ENCODE measurements at regions not wholly inside any gene's neighbourhood (a gene's known extent, or its start where the extent isn't known, plus 50 kb on each side); places are given as distances from the start of the nearest gene placed in this dataset.

GRCh38 chr2:136059036-136059472, 58.9 kb downstream of the CXCR4 start:
- TF ChIP-seq PATZ1 (CRISPR knock-in tag; IDR thresholded peaks at IDR 0.05; ENCODE audit: borderline replicate concordance) (no peak), PRDM10 (IDR thresholded peaks at IDR 0.05; ENCODE audit: partially characterized antibody) (no peak), SMAD4 (CRISPR knock-in tag; conservative IDR thresholded peaks at IDR 0.05) (no peak), CTCF (IDR thresholded peaks at IDR 0.05 in 2 of 3, conservative IDR thresholded peaks at IDR 0.05 in 1 of 3; ENCODE audit: insufficient read depth in 2 of 3, low read depth in 1 of 3, low read length in 3 of 3) (no peak), SMAD3 (CRISPR knock-in tag; conservative IDR thresholded peaks at IDR 0.05) (no peak), ID3 (CRISPR knock-in tag; IDR thresholded peaks at IDR 0.05) (no peak), ID3 (tag; IDR thresholded peaks at IDR 0.05) (no peak), ETV1 (tag; conservative IDR thresholded peaks at IDR 0.05; ENCODE audit: low read depth) (no peak), MAX (CRISPR knock-in tag; IDR thresholded peaks at IDR 0.05) (no peak), STAG1 (CRISPR knock-in tag; IDR thresholded peaks at IDR 0.05; ENCODE audit: borderline replicate concordance) (no peak), KDM2B (CRISPR knock-in tag; IDR thresholded peaks at IDR 0.05) (no peak), ZNF76 (CRISPR knock-in tag; IDR thresholded peaks at IDR 0.05; ENCODE audit: borderline replicate concordance) (no peak), TRIM28 (IDR thresholded peaks at IDR 0.05) (no peak), HLTF (IDR thresholded peaks at IDR 0.05) (no peak), ZBTB11 (CRISPR knock-in tag; IDR thresholded peaks at IDR 0.05) (no peak)

All from K562 (cell line).